Fibroblast of the aortic adventitia (primary cell): ENCODE measurements at regions not wholly inside any gene's neighbourhood (a gene's known extent, or its start where the extent isn't known, plus 50 kb on each side); places are given as distances from the start of the nearest gene placed in this dataset.
"Not testable (repeated sequence)": the region's sequence is repeated elsewhere in the genome, so short reads cannot be mapped to it uniquely, and the experiment has no call there.

Experiments
- DNase-seq: peaks from one replicate; pipeline ENCODE4 v3.0.0-alpha.2; 2010; ENCODE audit warnings: low read depth
- H3K4me3 ChIP-seq: 2 replicates; pipeline ENCODE4 v1.5.1; 2011; ENCODE audit warnings: low read depth, mild to moderate bottlenecking, control low read depth, low read length, moderate library complexity
- TF ChIP-seq, protein P1 (sequence below): IDR thresholded peaks from 2 replicates; pipeline ENCODE4 v1.5.1; 2011; ENCODE audit warnings: mild to moderate bottlenecking, low read length, control low read depth, inconsistent platforms; ENCODE audit not compliant: insufficient read depth

DNA sequence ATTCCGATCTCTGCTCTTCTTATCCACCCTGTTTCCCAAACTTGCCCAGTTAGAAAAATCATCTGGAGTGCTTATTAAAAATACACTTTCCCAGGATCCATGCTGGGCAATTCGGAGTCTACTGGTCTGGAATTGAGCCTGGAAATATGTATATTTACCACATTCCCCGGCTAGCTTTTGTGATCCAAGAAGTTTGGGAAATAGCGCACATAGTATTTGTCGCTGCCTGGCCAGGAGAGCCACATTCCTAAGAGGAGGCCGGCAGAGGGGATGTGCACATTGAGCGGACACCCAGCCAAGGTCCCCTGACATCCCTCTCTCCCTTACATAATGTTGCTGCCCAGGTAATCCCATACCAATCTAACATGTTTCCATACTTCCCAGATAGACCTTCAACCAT is 62.1 kb upstream of the TMEM97 start:
- no peak for DNase-seq
- TF ChIP-seq, protein P1, sequence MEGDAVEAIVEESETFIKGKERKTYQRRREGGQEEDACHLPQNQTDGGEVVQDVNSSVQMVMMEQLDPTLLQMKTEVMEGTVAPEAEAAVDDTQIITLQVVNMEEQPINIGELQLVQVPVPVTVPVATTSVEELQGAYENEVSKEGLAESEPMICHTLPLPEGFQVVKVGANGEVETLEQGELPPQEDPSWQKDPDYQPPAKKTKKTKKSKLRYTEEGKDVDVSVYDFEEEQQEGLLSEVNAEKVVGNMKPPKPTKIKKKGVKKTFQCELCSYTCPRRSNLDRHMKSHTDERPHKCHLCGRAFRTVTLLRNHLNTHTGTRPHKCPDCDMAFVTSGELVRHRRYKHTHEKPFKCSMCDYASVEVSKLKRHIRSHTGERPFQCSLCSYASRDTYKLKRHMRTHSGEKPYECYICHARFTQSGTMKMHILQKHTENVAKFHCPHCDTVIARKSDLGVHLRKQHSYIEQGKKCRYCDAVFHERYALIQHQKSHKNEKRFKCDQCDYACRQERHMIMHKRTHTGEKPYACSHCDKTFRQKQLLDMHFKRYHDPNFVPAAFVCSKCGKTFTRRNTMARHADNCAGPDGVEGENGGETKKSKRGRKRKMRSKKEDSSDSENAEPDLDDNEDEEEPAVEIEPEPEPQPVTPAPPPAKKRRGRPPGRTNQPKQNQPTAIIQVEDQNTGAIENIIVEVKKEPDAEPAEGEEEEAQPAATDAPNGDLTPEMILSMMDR = no peak
- no peak overlapping the region for H3K4me3 ChIP-seq

DNA sequence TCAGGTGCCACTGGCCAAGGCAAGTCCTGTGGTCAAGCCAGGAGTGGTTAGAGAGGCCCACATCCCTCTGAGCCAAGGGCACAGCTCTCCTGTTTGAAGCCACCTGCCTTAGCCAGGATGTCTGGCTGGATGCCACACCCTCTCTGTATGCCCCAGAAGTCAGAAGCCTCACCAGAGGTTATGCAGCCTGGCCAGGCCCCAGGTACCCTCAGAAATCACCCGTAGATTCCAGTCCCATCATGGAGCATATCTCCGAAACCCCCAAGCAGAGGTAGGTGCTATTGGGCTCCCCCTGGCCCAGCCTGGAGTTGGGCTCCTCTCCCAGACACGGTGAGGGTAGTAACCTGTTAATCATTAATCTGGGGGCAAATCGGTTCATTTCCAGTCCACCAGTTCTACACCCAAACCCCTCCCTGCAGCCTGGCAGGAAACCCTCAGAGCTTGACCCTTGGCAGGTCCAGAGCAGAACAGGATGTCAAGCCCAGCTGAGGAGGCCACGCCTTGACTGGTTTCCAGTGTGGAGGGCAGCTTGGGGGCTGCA is 60.6 kb upstream of the TMEM97 start:
- H3K4me3 ChIP-seq = no peak overlapping the region
- TF ChIP-seq, protein P1 = no peak
- DNase-seq = no peak

DNA sequence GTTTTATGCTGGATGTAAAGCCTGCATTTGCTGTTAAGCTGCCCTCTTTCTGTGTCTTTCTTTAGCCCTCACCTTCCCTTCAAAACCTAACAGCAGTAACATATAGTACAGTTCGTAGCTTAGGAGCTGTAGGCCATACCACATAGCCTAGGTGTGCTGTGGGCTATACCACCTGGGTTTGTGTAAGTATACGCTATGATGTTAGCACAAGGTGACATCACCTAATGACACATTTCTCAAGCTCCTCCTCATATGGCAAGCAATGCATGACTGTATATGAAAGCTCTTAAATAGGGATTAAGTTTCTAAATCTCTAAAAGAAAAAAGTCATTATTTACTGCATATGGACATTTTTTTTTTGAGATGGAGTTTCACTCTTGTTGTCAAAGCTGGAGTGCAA is 57.8 kb upstream of the TMEM97 start:
- no peak for DNase-seq
- H3K4me3 ChIP-seq = no peak overlapping the region
- TF ChIP-seq, protein P1 = no peak

GRCh38 chr17:28262123-28262745 is 56.8 kb upstream of the TMEM97 start:
- not testable (repeated sequence) for H3K4me3 ChIP-seq, DNase-seq

DNA sequence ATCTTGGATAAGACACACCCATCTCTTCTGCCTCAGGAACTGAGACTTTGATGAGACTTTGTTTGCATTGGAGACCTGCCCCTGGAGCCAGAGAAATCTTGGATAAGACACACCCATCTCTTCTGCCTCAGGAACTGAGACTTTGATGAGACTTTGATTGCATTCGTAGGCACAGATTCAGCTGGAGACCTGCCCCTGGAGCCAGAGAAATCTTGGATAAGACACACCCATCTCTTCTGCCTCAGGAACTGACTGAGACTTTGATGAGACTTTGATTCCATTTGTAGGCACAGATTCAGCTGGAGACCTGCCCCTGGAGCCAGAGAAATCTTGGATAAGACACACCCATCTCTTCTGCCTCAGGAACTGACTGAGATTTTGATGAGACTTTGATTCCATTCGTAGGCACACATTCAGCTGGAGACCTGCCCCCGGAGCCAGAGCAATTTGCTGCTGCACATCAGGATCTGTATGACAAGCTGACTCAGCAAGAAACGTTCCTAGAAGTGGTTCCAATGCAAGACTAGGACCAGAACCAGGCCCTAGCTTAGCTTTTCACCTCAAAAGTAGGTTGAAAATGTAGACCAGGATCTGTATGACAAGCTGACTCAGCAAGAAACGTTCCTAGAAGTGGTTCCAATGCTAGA is 54.0 kb upstream of the TMEM97 start:
- DNase-seq = peak; percentile 86
- H3K4me3 ChIP-seq = not testable (repeated sequence)

GRCh38 chr17:28265856-28266546 is 53.0 kb upstream of the TMEM97 start:
- H3K4me3 ChIP-seq, DNase-seq: not testable (repeated sequence)

DNA sequence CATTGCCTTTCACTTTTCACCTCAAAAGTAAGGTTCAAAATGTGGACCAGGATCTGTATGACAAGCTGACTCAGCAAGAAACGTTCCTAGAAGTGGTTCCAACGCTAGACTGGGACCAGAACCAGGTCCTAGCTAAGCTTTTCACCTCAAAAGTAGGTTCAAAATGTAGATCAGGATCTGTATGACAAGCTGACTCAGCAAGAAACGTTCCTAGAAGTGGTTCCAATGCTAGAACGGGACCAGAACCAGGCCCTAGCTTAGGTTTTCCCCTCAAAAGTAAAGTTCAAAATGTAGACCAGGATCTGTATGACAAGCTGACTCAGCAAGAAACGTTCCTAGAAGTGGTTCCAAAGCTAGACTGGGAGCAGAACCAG is 52.5 kb upstream of the TMEM97 start:
- not testable (repeated sequence) for DNase-seq, H3K4me3 ChIP-seq

DNA sequence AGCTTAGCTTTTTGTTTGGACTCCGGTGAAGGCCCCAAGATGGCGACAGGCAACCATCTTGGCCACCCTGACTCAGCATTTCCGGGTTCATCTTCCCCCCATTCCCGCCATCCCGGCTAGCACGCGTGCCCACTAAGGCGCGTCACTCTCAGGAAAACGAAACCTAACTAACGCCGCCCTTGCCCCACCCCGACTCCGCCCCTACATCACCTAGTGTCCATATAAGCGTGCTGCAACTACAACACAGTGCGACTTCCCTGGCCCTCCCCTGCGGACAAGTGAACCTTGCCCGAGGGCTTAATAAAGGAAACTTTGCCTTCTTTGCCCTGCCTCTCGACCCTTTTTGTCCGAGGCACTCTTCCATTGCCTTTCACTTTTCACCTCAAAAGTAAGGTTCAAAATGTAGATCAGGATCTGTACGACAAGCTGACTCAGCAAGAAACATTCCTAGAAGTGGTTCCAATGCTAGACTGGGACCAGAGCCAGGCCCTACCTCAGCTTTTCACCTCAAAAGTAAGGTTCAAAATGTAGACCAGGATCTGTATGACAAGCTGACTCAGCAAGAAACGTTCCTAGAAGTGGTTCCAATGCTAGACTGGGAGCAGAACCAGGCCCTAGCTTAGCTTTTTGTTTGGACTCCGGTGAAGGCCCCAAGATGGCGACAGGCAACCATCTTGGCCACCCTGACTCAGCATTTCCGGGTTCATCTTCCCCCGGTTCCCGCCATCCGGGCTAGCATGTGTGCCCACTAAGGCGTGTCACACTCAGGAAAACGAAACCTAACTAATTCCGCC is 51.9 kb upstream of the TMEM97 start:
- not testable (repeated sequence) for DNase-seq, H3K4me3 ChIP-seq
